ENCODE measurements at regions not wholly inside any gene's neighbourhood (a gene's known extent, or its start where the extent isn't known, plus 50 kb on each side); places are given as distances from the start of the nearest gene placed in this dataset.

GRCh38 chr1:14495381-14495780, 103.1 kb upstream of the KAZN start:
- no peaks in the 10 kb centered on the region for H3K79me2 ChIP-seq (ENCODE audit: control insufficient read depth, insufficient read depth, low read length)
- no peak overlapping the region for H3K27ac ChIP-seq (ENCODE audit: insufficient read depth, low read depth, low read length)
- DNase-seq (ENCODE audit: low read depth, low spot score) (no peak), FAIRE-seq (no peak)
- no peaks in the 10 kb centered on the region for H4K20me1 ChIP-seq (replicated peaks; ENCODE audit: control insufficient read depth, extremely low read depth, insufficient read depth, low read length)
- H3K9me3 ChIP-seq (replicated peaks; ENCODE audit: control insufficient read depth, insufficient read depth, low read length): no peaks in the 10 kb centered on the region
- no peak for TF ChIP-seq FOS (IDR thresholded peaks at IDR 0.05; ENCODE audit: borderline replicate concordance, insufficient read depth, low read length)
- TF ChIP-seq POLR2A (IDR thresholded peaks at IDR 0.05; ENCODE audit: low read depth, low read length): no peak
- ChIA-PET CTCF (no interaction called here), POLR2A (no interaction called here)
- dilution Hi-C loops (cut with MboI; ENCODE audit: extremely low pct_ligation_motif_present, low sequenced_read_pairs) (no loop called here), intact Hi-C loops (cut with micrococcal nuclease) (no loop called here)
- H3K4me3 ChIP-seq (replicated peaks in 1 of 3; ENCODE audit: insufficient read depth in 1 of 3, low read depth in 1 of 3, low read length in 3 of 3): no peak overlapping the region
- no peaks in the 10 kb centered on the region for H3K27me3 ChIP-seq (ENCODE audit: control insufficient read depth in 2 of 2, insufficient read depth in 2 of 2, low read length in 2 of 2)
- H3K4me1 ChIP-seq (ENCODE audit: control insufficient read depth, extremely low read depth, insufficient read depth, low read length): no peaks in the 10 kb centered on the region
- no TSS peak for BruUV-seq (replicated peaks)
- no peak overlapping the region for H3K9ac ChIP-seq (replicated peaks; ENCODE audit: extremely low read depth, insufficient read depth, low read length)
- no peak overlapping the region for H3K4me2 ChIP-seq (ENCODE audit: insufficient read depth, low read length)
- no peak overlapping the region for H2AFZ ChIP-seq (ENCODE audit: low read depth, low read length)
- no peaks in the 10 kb centered on the region for H3K36me3 ChIP-seq (ENCODE audit: control insufficient read depth in 2 of 2, extremely low read depth in 1 of 2, insufficient read depth in 2 of 2, low read length in 2 of 2)
- no peaks in the 10 kb centered on the region for H3K9me1 ChIP-seq (replicated peaks; ENCODE audit: control insufficient read depth, extremely low read depth, insufficient read depth, low read length)

GRCh38 chr1:14495996-14496395, 102.5 kb upstream of the KAZN start:
- H3K4me2 ChIP-seq (ENCODE audit: insufficient read depth, low read length): no peak overlapping the region
- FAIRE-seq: no peak
- no peak overlapping the region for H2AFZ ChIP-seq (ENCODE audit: low read depth, low read length)
- no peak for DNase-seq (ENCODE audit: low read depth, low spot score)
- H3K27ac ChIP-seq (ENCODE audit: insufficient read depth, low read depth, low read length): no peak overlapping the region
- H3K4me3 ChIP-seq (replicated peaks in 1 of 3; ENCODE audit: insufficient read depth in 1 of 3, low read depth in 1 of 3, low read length in 3 of 3): no peak overlapping the region
- ChIA-PET POLR2A (no interaction called here), CTCF (no interaction called here)
- no peaks in the 10 kb centered on the region for H3K27me3 ChIP-seq (ENCODE audit: control insufficient read depth in 2 of 2, insufficient read depth in 2 of 2, low read length in 2 of 2)
- no peaks in the 10 kb centered on the region for H3K9me3 ChIP-seq (replicated peaks; ENCODE audit: control insufficient read depth, insufficient read depth, low read length)
- H3K9me1 ChIP-seq (replicated peaks; ENCODE audit: control insufficient read depth, extremely low read depth, insufficient read depth, low read length): no peaks in the 10 kb centered on the region
- TF ChIP-seq JUN (IDR thresholded peaks at IDR 0.05; ENCODE audit: borderline replicate concordance, insufficient read depth, insufficient read length, low read depth): no peak
- TF ChIP-seq POLR2AphosphoS5 (IDR thresholded peaks at IDR 0.05; ENCODE audit: insufficient read depth, low read depth, low read length): no peak
- intact Hi-C loops (cut with micrococcal nuclease) (no loop called here), dilution Hi-C loops (cut with MboI; ENCODE audit: extremely low pct_ligation_motif_present, low sequenced_read_pairs) (no loop called here)
- BruUV-seq (replicated peaks): no TSS peak
- H3K79me2 ChIP-seq (ENCODE audit: control insufficient read depth, insufficient read depth, low read length): no peaks in the 10 kb centered on the region
- H3K4me1 ChIP-seq (ENCODE audit: control insufficient read depth, extremely low read depth, insufficient read depth, low read length): no peaks in the 10 kb centered on the region
- no peak overlapping the region for H3K9ac ChIP-seq (replicated peaks; ENCODE audit: extremely low read depth, insufficient read depth, low read length)
- no peaks in the 10 kb centered on the region for H4K20me1 ChIP-seq (replicated peaks; ENCODE audit: control insufficient read depth, extremely low read depth, insufficient read depth, low read length)
- no peaks in the 10 kb centered on the region for H3K36me3 ChIP-seq (ENCODE audit: control insufficient read depth in 2 of 2, extremely low read depth in 1 of 2, insufficient read depth in 2 of 2, low read length in 2 of 2)
